ENCODE measurements at regions not wholly inside any gene's neighbourhood (a gene's known extent, or its start where the extent isn't known, plus 50 kb on each side); places are given as distances from the start of the nearest gene placed in this dataset.
"Not testable (repeated sequence)": the region's sequence is repeated elsewhere in the genome, so short reads cannot be mapped to it uniquely, and the experiment has no call there.

- CTCF ChIA-PET = no interaction called here
- Histone ChIP-seq H3K36me3 (replicated peaks in 1 of 2; ENCODE audit: control extremely low read depth in 1 of 2, control insufficient read depth in 1 of 2, extremely low read depth in 1 of 2, insufficient read depth in 2 of 2, low read length in 1 of 2) (no peaks in the 10 kb centered on the region), H3K4me3 (ENCODE audit: control extremely low read depth in 1 of 5, extremely low read depth in 1 of 5, insufficient read depth in 1 of 5, low read depth in 2 of 5, low read length in 4 of 5) (no peak overlapping the region), H3K27me3 (replicated peaks in 1 of 4; ENCODE audit: control extremely low read depth in 1 of 4, control insufficient read depth in 3 of 4, insufficient read depth in 4 of 4, low read length in 3 of 4) (peaks cover 0 to 6% (median 0%) of the 10 kb centered on the region in 4 experiments), H2AFZ (ENCODE audit: insufficient read depth, low read depth, low read length, poor library complexity, severe bottlenecking) (no peak overlapping the region), H3K4me1 (ENCODE audit: control insufficient read depth in 2 of 2, insufficient read depth in 2 of 2, low read length in 2 of 2) (no peaks in the 10 kb centered on the region), H3K4me2 (replicated peaks; ENCODE audit: low read depth, low read length, poor library complexity, severe bottlenecking) (no peak overlapping the region), H3K79me2 (ENCODE audit: control insufficient read depth, insufficient read depth, low read length) (no peaks in the 10 kb centered on the region), H4K20me1 (ENCODE audit: control insufficient read depth, insufficient read depth, low read length, poor library complexity, severe bottlenecking) (no peaks in the 10 kb centered on the region), H3K27ac (ENCODE audit: low read length in 2 of 2) (no peak overlapping the region), H3K9me3 (ENCODE audit: control extremely low read depth in 1 of 3, control insufficient read depth in 2 of 3, insufficient read depth in 1 of 3, low read length in 2 of 3) (peaks cover 0 to 7% (median 0%) of the 10 kb centered on the region in 3 donors), H3K9ac (ENCODE audit: low read length) (no peak overlapping the region)
- Mint-ChIP-seq H3K9me3 (ENCODE audit: insufficient read depth) (no peaks in the 10 kb centered on the region), H3K4me1 (no peaks in the 10 kb centered on the region), H3K27me3 (peaks cover 11% of the 10 kb centered on the region), H3K27ac (no peak overlapping the region), H3K4me3 (no peak overlapping the region)
- POLR2A ChIA-PET = no interaction called here
- DNase-seq (no peak), ATAC-seq (ENCODE audit: low read depth) (no peak)
- no peak for TF ChIP-seq EZH2 (IDR thresholded peaks at IDR 0.05; ENCODE audit: borderline replicate concordance, insufficient read depth, low read depth, low read length, poor library complexity, severe bottlenecking)
- TF ChIP-seq CTCF (IDR thresholded peaks at IDR 0.05) = no peak
- intact Hi-C loops (cut with micrococcal nuclease) = no loop called here
Measured at GRCh38 chr3:134102976-134103375, 73.3 kb upstream of the SLCO2A1 start.

GRCh38 chr3:134096214-134096613 is 66.5 kb upstream of the SLCO2A1 start:
- H3K4me3 Mint-ChIP-seq; H3K4me1 Mint-ChIP-seq; H3K9ac ChIP-seq (ENCODE audit: low read length); H3K4me1 ChIP-seq (ENCODE audit: control insufficient read depth in 2 of 2, insufficient read depth in 2 of 2, low read length in 2 of 2); H3K27me3 Mint-ChIP-seq; CTCF ChIA-PET; H3K27ac Mint-ChIP-seq; H3K4me2 ChIP-seq (replicated peaks; ENCODE audit: low read depth, low read length, poor library complexity, severe bottlenecking); H2AFZ ChIP-seq (ENCODE audit: insufficient read depth, low read depth, low read length, poor library complexity, severe bottlenecking); H3K9me3 Mint-ChIP-seq (ENCODE audit: insufficient read depth); H3K4me3 ChIP-seq (ENCODE audit: control extremely low read depth in 1 of 5, extremely low read depth in 1 of 5, insufficient read depth in 1 of 5, low read depth in 2 of 5, low read length in 4 of 5); H3K27ac ChIP-seq (ENCODE audit: low read length in 2 of 2); intact Hi-C loops (cut with micrococcal nuclease); H3K27me3 ChIP-seq (replicated peaks in 1 of 4; ENCODE audit: control extremely low read depth in 1 of 4, control insufficient read depth in 3 of 4, insufficient read depth in 4 of 4, low read length in 3 of 4); H3K79me2 ChIP-seq (ENCODE audit: control insufficient read depth, insufficient read depth, low read length); POLR2A ChIA-PET; ATAC-seq (ENCODE audit: low read depth); H4K20me1 ChIP-seq (ENCODE audit: control insufficient read depth, insufficient read depth, low read length, poor library complexity, severe bottlenecking); DNase-seq; H3K9me3 ChIP-seq (ENCODE audit: control extremely low read depth in 1 of 3, control insufficient read depth in 2 of 3, insufficient read depth in 1 of 3, low read length in 2 of 3); H3K36me3 ChIP-seq (replicated peaks in 1 of 2; ENCODE audit: control extremely low read depth in 1 of 2, control insufficient read depth in 1 of 2, extremely low read depth in 1 of 2, insufficient read depth in 2 of 2, low read length in 1 of 2): not testable (repeated sequence)
- WGBS (ENCODE audit: insufficient coverage) = no CpG with 5 or more reads among the region's 3 CpGs
